Memory B cell (primary cell): ENCODE measurements at regions not wholly inside any gene's neighbourhood (a gene's known extent, or its start where the extent isn't known, plus 50 kb on each side); places are given as distances from the start of the nearest gene placed in this dataset.
A peak's percentile ranks its signal among the peaks of the same experiment; 100 is the strongest.
"Not testable (repeated sequence)": the region's sequence is repeated elsewhere in the genome, so short reads cannot be mapped to it uniquely, and the experiment has no call there.

Experiments
- ATAC-seq: fragments of 150-1000 bp; cut with Tn5 transposase; 2 replicates; pipeline ENCODE4 v1.10.0; 2021; ENCODE audit warnings: low read depth, mild to moderate bottlenecking, moderate library complexity
- DNase-seq, 2 donors: peaks; one replicate each; pipeline ENCODE4 v3.0.0; 2022; ENCODE audit warnings: low spot score in 2 of 2
- H3K27ac Mint-ChIP-seq: one replicate; pipeline ENCODE4 v1.8.0; 2022; ENCODE audit warnings: mild to moderate bottlenecking, moderate library complexity, mixed read lengths
- H3K27me3 Mint-ChIP-seq: one replicate; pipeline ENCODE4 v1.8.0; 2022; ENCODE audit warnings: mixed read lengths
- H3K36me3 Mint-ChIP-seq: one replicate; pipeline ENCODE4 v1.8.0; 2022; ENCODE audit warnings: mild to moderate bottlenecking, mixed read lengths
- H3K4me1 Mint-ChIP-seq: one replicate; pipeline ENCODE4 v1.8.0; 2022; ENCODE audit warnings: mixed read lengths
- H3K4me3 Mint-ChIP-seq: one replicate; pipeline ENCODE4 v1.8.0; 2022; ENCODE audit warnings: mild to moderate bottlenecking, moderate library complexity, mixed read lengths
- H3K9me3 Mint-ChIP-seq: one replicate; pipeline ENCODE4 v1.8.0; 2022; ENCODE audit warnings: mixed read lengths

DNA sequence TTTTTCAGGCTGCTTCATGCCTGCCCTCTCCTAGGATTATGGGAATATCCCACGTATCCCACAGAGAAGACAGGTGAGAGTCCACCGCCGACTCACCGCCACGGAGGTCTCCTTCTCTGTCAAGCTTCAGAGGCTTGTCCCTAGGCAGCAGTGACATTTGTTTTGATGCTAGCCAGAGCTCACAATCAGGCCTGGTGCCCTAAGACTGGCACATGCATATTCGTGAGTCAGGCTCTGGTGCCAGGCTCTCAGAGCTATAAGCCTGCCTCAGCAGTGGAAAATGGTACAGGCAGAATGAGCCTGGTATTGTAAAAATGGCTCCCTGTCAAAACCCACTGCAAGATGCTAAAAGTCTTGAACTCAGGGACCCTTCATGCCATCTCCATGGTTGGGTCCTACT lies 65.5 kb downstream of the RBMY1A1 start:
- Mint-ChIP-seq H3K4me1 (no peaks in the 10 kb centered on the region), H3K36me3 (no peaks in the 10 kb centered on the region), H3K9me3 (no peaks in the 10 kb centered on the region), H3K4me3 (no peak overlapping the region), H3K27ac (no peak overlapping the region), H3K27me3 (peaks cover 2% of the 10 kb centered on the region)
- no peak for DNase-seq
- ATAC-seq: no peak

DNA sequence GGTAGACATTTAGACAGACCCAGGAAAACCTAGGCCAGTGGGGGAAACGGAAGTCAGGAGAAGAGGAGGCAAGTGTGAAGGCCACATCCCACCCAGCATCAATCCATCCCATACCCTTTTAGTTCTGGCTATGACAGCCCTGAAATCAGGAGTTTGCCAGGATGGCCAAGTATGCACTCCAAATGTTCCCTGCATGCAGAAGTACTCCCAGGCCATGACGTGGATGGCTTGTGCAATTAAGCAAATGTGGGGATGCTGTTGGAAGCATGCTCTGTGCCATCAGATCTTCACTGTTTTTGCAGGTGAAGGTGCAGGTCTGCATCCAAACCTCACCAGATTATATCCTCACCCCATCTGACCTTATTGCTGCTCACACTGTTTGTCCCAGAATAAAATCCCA lies 66.8 kb downstream of the RBMY1A1 start:
- no peaks in the 10 kb centered on the region for H3K9me3 Mint-ChIP-seq
- no peak overlapping the region for H3K27ac Mint-ChIP-seq
- H3K4me3 Mint-ChIP-seq: no peak overlapping the region
- ATAC-seq: no peak
- H3K4me1 Mint-ChIP-seq: no peaks in the 10 kb centered on the region
- H3K27me3 Mint-ChIP-seq: peaks cover 2% of the 10 kb centered on the region
- no peak for DNase-seq
- no peaks in the 10 kb centered on the region for H3K36me3 Mint-ChIP-seq

DNA sequence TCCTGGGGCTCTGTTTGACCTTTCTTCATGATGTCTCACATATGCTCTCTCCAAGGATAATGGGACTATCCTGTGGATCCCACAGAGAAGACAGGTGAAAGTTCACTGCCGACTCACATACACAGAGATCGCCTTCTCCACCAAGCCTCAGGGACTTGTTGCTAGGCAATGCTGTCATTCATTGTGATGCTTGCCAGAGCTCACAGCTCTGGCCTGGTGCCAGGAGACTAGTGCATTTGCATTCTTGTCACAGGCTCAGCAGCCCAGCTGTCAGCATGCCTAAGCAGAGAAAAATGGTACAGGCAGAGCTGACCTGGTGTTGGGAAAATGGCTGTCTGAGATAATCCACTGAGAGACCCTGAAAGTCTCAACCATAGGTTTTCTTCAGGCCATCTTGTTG lies 67.9 kb downstream of the RBMY1A1 start:
- H3K4me1 Mint-ChIP-seq: no peaks in the 10 kb centered on the region
- ATAC-seq: peak; percentile 35

DNA sequence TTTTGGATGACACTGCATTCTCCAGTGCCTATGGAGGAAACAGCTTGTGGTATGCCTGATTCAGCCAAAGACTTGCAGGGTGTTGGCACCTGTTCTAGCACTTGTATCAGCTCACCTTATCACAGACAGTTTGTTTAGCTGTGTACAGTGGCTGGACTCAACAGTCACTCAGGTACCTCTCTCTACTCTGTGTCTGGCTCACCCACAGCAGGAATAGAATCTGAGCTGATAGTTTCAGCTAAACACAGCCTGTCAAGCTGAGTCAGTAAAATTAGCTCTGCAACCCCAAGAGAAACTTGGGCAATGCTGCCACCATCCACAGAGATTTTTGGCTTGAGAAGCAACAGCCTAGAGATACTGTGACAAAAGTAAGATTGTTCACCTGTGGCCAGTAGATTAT lies 101.5 kb downstream of the RBMY1A1 start:
- H3K4me1 Mint-ChIP-seq: no peaks in the 10 kb centered on the region
- H3K27ac Mint-ChIP-seq: no peak overlapping the region

More for the DNA sequence above, 67.9 kb downstream of the RBMY1A1 start:
- H3K27ac Mint-ChIP-seq: no peak overlapping the region
- H3K4me3 Mint-ChIP-seq: no peak overlapping the region
- no peaks in the 10 kb centered on the region for H3K27me3 Mint-ChIP-seq
- no peak for DNase-seq
- H3K9me3 Mint-ChIP-seq: no peaks in the 10 kb centered on the region
- no peaks in the 10 kb centered on the region for H3K36me3 Mint-ChIP-seq

DNA sequence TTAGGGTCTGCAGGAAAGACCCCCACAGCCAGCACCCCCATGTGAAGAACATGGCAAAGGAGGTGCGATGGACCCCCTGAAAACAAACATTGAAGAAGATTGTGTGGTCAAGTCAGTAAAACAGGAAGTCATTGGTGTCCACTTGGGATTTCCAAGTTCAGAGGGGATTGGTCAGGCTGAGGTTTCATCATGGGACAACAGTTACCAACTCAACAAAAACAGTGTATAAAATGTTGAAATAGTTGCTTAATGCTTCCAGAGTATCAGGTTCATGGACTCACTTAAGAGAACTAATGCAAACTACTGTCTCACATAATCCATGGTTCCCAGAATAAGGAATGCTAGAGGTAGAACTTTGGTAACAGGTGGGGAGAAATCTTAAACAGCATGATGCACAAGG lies 115.8 kb downstream of the RBMY1A1 start:
- Mint-ChIP-seq H3K27ac (no peak overlapping the region), H3K36me3 (no peaks in the 10 kb centered on the region), H3K4me3 (no peak overlapping the region), H3K27me3 (no peaks in the 10 kb centered on the region), H3K4me1 (no peaks in the 10 kb centered on the region), H3K9me3 (no peaks in the 10 kb centered on the region)
- ATAC-seq (no peak), DNase-seq (no peak)

More for the DNA sequence above, 101.5 kb downstream of the RBMY1A1 start:
- ATAC-seq (no peak), DNase-seq (no peak)
- H3K27me3 Mint-ChIP-seq: peaks cover 7% of the 10 kb centered on the region
- H3K9me3 Mint-ChIP-seq: peaks cover 3% of the 10 kb centered on the region
- H3K36me3 Mint-ChIP-seq: no peaks in the 10 kb centered on the region
- no peak overlapping the region for H3K4me3 Mint-ChIP-seq

DNA sequence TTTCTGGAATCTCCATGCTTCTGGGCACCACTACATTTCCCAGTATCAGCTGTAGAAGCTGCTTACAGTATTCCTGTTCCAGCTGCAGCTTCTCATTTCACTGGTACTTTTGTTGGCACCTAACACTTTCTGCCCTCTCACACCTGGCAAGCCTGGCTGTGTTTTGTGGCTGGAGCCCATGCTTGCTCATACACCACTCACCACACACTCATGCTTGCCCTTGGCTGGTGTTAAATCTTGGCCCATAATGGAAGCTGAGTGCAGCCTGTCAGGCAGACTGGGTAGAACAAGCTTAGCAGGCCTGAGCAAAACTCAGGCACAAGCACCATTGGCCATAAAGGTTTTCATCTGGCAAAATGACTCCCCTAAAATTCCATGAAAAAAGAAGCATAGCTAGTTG lies 124.4 kb downstream of the RBMY1A1 start:
- H3K4me1 Mint-ChIP-seq, DNase-seq, H3K27me3 Mint-ChIP-seq, H3K4me3 Mint-ChIP-seq, H3K36me3 Mint-ChIP-seq, H3K9me3 Mint-ChIP-seq, ATAC-seq, H3K27ac Mint-ChIP-seq: not testable (repeated sequence)

DNA sequence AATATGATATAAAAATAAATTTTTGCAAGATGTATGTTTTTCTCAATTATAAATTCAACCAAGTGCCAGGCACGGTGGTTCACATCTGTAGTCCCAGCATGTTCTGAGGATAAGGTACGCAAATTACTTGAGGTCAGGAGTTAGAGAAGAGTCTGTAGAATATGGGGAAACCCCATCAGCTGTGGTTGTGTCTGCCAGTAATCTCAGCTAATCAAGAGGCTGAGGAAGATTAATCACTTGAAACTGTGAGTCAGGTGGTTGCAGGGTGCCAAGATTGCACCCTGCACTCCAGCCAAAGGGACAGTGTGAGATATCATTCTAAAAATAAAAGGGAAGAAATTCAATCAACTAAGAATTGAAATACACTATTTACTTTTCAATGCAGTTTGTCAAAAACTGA lies 144.9 kb downstream of the RBMY1A1 start:
- H3K4me3 Mint-ChIP-seq, DNase-seq, H3K4me1 Mint-ChIP-seq, H3K27ac Mint-ChIP-seq, H3K36me3 Mint-ChIP-seq, H3K9me3 Mint-ChIP-seq, H3K27me3 Mint-ChIP-seq: not testable (repeated sequence)
- peak; percentile 94 for ATAC-seq

DNA sequence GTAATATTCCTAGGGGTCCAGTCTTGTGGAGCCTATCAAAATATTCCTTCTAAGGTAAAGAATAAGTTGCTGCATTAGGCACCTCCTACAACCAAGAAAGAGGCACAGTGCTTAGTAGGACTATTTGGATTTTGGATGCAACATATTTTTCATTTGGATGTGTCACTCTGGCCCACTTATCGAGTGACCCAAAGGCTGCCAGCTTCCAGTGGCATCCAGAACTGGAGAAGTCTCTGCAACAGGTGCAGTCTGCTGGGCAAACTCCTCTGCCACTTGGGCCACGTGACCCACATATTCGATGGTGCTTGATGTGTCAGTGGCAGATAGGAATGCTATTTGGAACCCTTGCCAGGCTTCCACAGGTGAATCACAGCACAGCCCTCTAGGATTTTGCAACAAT lies 151.7 kb downstream of the RBMY1A1 start:
- not testable (repeated sequence) for H3K9me3 Mint-ChIP-seq, ATAC-seq, H3K36me3 Mint-ChIP-seq, H3K27ac Mint-ChIP-seq, H3K4me3 Mint-ChIP-seq, DNase-seq, H3K4me1 Mint-ChIP-seq, H3K27me3 Mint-ChIP-seq

DNA sequence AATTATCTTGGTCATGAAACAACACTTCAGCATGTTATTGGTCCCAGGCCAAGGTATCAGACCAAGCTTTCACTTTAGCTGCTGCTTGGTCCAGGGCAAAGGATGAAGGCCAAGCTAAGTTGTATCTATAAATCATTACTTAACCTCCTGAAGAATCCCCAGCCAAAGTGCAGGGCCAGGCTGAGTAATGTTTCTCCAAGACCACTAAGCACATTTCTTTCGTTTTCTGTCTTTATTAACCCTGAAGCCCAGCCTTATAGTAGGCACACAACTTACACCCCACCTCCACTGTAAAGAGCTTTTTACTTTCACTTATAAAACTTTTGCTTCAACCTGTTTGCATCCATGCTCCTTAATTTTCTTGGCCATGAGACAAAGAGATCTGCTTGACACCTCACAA lies 167.3 kb downstream of the RBMY1A1 start:
- not testable (repeated sequence) for DNase-seq, H3K4me1 Mint-ChIP-seq, H3K4me3 Mint-ChIP-seq, H3K36me3 Mint-ChIP-seq, ATAC-seq, H3K27ac Mint-ChIP-seq, H3K27me3 Mint-ChIP-seq, H3K9me3 Mint-ChIP-seq

DNA sequence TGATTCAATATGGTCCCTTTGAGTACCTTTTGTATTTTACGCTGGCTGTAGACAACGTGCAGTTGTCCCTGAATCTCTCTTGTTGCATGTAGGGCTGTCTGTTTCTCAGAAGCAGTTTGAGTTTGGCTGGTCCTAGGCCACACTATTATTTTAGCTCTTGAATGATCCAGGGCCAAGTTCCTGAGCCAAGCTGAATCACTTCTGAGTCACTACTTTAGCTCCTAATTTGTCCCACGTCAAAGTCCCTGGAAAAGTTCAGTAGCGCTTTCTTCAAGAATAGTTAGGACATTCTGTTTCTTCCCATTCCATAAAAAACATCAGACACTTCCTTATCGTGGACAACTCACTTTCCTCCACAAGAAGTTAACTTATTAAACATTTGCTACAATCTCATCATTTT lies 168.2 kb downstream of the RBMY1A1 start:
- H3K36me3 Mint-ChIP-seq, H3K4me1 Mint-ChIP-seq, H3K4me3 Mint-ChIP-seq, H3K27me3 Mint-ChIP-seq, H3K27ac Mint-ChIP-seq, ATAC-seq, DNase-seq, H3K9me3 Mint-ChIP-seq: not testable (repeated sequence)

DNA sequence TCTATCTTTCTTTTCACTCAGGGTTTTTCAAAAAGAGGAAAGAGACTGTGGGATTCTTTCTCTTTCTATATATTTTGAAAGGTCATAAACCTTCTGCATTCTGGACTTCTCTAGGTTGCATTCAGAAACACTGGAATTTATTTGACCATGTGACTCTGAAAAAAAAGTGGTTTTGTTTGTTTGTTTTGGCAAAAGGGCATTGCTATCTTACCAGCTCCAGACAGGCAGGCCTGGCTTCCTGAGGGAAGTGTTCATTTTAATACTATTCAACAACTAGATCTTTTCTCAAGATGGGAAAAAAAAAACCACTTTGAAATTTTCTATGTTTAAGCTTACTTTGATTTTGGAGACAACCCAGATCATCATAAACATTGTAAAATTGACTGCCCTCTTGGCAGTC lies 170.6 kb downstream of the RBMY1A1 start:
- H3K27ac Mint-ChIP-seq: no peak overlapping the region
- no peaks in the 10 kb centered on the region for H3K36me3 Mint-ChIP-seq
- H3K4me3 Mint-ChIP-seq: no peak overlapping the region
- no peaks in the 10 kb centered on the region for H3K4me1 Mint-ChIP-seq
- H3K9me3 Mint-ChIP-seq: no peaks in the 10 kb centered on the region
- DNase-seq: no peak
- ATAC-seq: no peak
- no peaks in the 10 kb centered on the region for H3K27me3 Mint-ChIP-seq

DNA sequence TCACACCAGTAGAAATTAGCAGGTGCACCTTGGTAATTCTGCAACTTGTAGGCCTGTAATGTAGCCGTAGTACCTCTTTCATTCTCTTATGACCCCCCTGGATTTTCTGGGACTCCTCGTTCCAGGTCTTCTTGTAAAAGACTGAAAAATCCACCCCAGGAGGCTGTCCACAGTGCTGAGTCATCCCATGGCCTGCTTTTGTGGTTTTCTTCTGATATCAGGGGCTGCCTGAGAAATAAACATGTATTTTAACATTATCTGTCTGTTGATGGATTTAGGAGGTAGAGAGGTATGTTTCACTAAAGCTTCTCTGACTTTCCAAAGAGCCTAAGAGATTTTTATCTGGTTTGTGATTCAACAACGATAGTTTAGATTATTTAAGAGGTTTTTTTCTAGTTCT lies 171.9 kb downstream of the RBMY1A1 start:
- H3K27me3 Mint-ChIP-seq, H3K9me3 Mint-ChIP-seq, DNase-seq: not testable (repeated sequence)

DNA sequence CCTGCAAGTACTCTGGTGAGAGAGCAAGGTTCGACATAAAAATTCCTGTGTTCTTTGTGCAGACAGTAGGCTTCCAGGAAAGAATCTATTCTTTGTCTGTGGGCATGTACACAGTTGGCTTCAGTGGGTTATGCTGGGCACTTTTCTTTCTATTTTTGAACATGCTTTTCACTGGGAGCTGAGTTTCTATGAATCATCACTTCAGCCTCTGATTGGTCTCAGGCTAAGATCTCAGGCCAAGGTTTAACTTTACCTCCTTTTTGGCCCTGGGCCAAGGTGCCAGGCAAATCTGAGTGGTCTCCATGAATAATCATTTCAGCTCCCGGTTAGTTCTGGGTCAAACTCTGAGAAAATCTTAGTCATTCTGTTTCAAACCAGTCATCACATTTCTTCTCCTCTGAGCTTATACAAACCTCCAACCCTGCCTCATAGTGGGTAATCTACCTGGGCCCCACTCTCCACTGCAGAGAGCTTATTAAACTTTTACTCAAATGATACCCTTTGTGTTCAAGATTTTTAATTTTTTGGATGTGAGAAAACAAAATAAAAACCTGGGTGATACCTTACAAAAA lies 158.8 kb downstream of the RBMY1D start:
- not testable (repeated sequence) for H3K9me3 Mint-ChIP-seq, H3K27me3 Mint-ChIP-seq, H3K4me1 Mint-ChIP-seq, ATAC-seq, DNase-seq, H3K36me3 Mint-ChIP-seq, H3K4me3 Mint-ChIP-seq, H3K27ac Mint-ChIP-seq

More for the DNA sequence above, 171.9 kb downstream of the RBMY1A1 start:
- not testable (repeated sequence) for H3K36me3 Mint-ChIP-seq, H3K4me1 Mint-ChIP-seq, ATAC-seq, H3K4me3 Mint-ChIP-seq, H3K27ac Mint-ChIP-seq

DNA sequence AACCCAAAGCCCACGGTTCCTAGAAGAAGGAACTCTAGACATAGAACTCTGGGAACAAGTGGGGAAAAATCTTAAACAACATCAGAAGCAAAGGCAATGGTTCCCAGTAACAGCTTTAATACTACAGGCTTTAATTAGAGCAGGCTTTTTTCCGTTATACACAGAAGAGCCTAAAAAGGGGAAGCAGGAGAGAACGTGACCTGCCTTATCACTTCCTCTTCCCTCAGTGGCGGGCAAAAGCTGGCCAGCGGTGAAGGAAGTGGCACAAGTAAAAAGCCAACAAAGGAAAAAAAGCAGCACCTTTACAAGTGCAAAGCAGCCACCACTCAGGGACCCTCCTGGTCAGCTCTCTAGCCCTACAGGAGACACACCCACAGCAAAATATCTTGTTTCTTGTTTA lies 149.3 kb downstream of the RBMY1D start:
- ATAC-seq: peak; percentile 86
- not testable (repeated sequence) for DNase-seq, H3K4me3 Mint-ChIP-seq, H3K27ac Mint-ChIP-seq, H3K36me3 Mint-ChIP-seq, H3K4me1 Mint-ChIP-seq, H3K27me3 Mint-ChIP-seq, H3K9me3 Mint-ChIP-seq

DNA sequence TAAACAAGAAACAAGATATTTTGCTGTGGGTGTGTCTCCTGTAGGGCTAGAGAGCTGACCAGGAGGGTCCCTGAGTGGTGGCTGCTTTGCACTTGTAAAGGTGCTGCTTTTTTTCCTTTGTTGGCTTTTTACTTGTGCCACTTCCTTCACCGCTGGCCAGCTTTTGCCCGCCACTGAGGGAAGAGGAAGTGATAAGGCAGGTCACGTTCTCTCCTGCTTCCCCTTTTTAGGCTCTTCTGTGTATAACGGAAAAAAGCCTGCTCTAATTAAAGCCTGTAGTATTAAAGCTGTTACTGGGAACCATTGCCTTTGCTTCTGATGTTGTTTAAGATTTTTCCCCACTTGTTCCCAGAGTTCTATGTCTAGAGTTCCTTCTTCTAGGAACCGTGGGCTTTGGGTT lies 134.1 kb downstream of the RBMY1D start:
- not testable (repeated sequence) for H3K4me1 Mint-ChIP-seq, H3K27ac Mint-ChIP-seq, DNase-seq, H3K4me3 Mint-ChIP-seq, H3K27me3 Mint-ChIP-seq, H3K36me3 Mint-ChIP-seq, H3K9me3 Mint-ChIP-seq
- ATAC-seq: peak; percentile 84
